ENCODE measurements at regions not wholly inside any gene's neighbourhood (a gene's known extent, or its start where the extent isn't known, plus 50 kb on each side); places are given as distances from the start of the nearest gene placed in this dataset.

DNA sequence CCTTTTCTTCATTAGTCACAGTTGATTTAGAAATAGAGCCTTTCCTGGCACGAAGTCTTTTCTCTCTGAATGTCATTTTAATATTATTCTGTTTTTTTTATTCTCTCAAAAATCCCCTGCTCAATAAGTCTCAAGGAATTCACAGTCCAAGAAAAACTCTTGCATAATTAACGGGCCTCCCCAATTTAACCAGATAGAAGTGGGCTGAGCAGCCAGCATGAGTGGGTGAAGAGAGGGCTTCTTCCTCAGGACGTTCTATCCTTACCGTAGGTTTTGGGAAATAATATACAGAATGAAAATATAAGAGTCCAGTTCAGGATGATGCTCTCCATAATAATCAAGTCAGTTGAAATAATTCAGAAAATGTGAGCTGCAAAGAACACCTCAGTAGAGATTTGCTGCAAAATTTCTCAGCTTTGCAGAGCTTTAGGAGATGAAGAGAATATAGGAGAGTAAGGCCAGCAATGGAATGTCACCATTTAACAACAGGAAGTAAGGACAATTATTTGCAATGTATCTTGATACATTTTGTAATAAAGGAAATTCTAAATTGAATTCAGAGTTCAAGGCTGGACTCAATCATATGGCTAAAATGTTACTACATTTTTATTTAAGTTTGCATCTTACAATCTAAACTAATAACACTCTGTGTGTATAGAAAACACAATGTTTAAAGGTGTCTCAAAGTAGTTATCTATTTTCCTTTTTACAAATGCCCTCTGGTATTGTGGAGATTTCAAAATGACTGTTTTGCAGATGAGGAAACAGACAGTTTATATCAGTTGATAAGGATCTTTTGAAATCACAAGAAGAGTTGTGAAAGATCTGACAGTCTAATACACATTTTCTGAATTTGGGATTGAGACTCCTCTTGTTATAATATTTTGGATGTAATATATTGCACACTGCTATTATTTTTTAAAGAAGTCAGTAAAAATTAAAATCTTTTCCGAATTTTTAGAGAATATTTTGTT, 1724.1 kb upstream of the SEL1L start:
- TF ChIP-seq REST (IDR thresholded peaks at IDR 0.05; ENCODE audit: insufficient read depth in 1 of 2, low read depth in 2 of 2, low read length in 1 of 2) (no peak), CTCF (IDR thresholded peaks at IDR 0.05) (no peak)
